GM12865 (cell line): ENCODE measurements at regions not wholly inside any gene's neighbourhood (a gene's known extent, or its start where the extent isn't known, plus 50 kb on each side); places are given as distances from the start of the nearest gene placed in this dataset.

Experiments used
- DNase-seq: peaks from one replicate; pipeline ENCODE4 v3.0.0; 2010; ENCODE audit warnings: low read depth
- H3K4me3 ChIP-seq: 2 replicates; pipeline ENCODE4 v1.5.1; 2011; ENCODE audit warnings: mild to moderate bottlenecking, low read depth, low read length, control low read depth
- CTCF ChIP-seq: IDR thresholded peaks from 2 replicates; pipeline ENCODE4 v1.5.1; 2011; ENCODE audit warnings: low read length, control low read depth, low read depth, inconsistent platforms; ENCODE audit not compliant: insufficient read depth; ENCODE audit errors: missing control alignments

- no peak for TF ChIP-seq CTCF
- no peak for DNase-seq
- H3K4me3 ChIP-seq, result no peak overlapping the region
Measured at GRCh38 chr3:106881186-106881585, 496.1 kb upstream of the CCDC54 start.

- H3K4me3 ChIP-seq, result no peak overlapping the region
- DNase-seq, result no peak
- TF ChIP-seq CTCF, result no peak
Measured at GRCh38 chr3:106882297-106882696, 494.9 kb upstream of the CCDC54 start.

GRCh38 chr3:106906074-106906473 lies 471.2 kb upstream of the CCDC54 start:
- no peak for TF ChIP-seq CTCF
- no peak overlapping the region for H3K4me3 ChIP-seq
- no peak for DNase-seq

GRCh38 chr3:106908181-106908938 lies 468.9 kb upstream of the CCDC54 start:
- DNase-seq, result no peak
- no peak for TF ChIP-seq CTCF
- no peak overlapping the region for H3K4me3 ChIP-seq

- no peak overlapping the region for H3K4me3 ChIP-seq
- no peak for TF ChIP-seq CTCF
- DNase-seq, result no peak
Measured at GRCh38 chr3:106913111-106913698, 464.0 kb upstream of the CCDC54 start.

GRCh38 chr3:106913966-106914365 lies 463.3 kb upstream of the CCDC54 start:
- DNase-seq, result no peak
- no peak overlapping the region for H3K4me3 ChIP-seq
- no peak for TF ChIP-seq CTCF
